ENCODE measurements at regions not wholly inside any gene's neighbourhood (a gene's known extent, or its start where the extent isn't known, plus 50 kb on each side); places are given as distances from the start of the nearest gene placed in this dataset.
"Not testable (repeated sequence)": the region's sequence is repeated elsewhere in the genome, so short reads cannot be mapped to it uniquely, and the experiment has no call there.

GRCh38 chr1:83083589-83084224 lies 915.2 kb downstream of the TTLL7 start:
- DNase-seq (ENCODE audit: insufficient read length, low spot score) (no peak), FAIRE-seq (no peak)
- no peak for TF ChIP-seq POLR2A (IDR thresholded peaks at IDR 0.05; ENCODE audit: low read depth, low read length)

GRCh38 chr1:83077411-83077810 lies 921.5 kb downstream of the TTLL7 start:
- no peak for FAIRE-seq
- no peak for DNase-seq (ENCODE audit: insufficient read length, low spot score)
- no peak for TF ChIP-seq POLR2A (IDR thresholded peaks at IDR 0.05; ENCODE audit: low read depth, low read length)

GRCh38 chr1:83075107-83075506 lies 923.8 kb downstream of the TTLL7 start:
- no peak for DNase-seq (ENCODE audit: insufficient read length, low spot score)
- FAIRE-seq: no peak
- no peak for TF ChIP-seq POLR2A (IDR thresholded peaks at IDR 0.05; ENCODE audit: low read depth, low read length)

- FAIRE-seq (no peak), DNase-seq (ENCODE audit: insufficient read length, low spot score) (no peak)
- TF ChIP-seq POLR2A (IDR thresholded peaks at IDR 0.05; ENCODE audit: low read depth, low read length): no peak
These were observed 931.0 kb downstream of the TTLL7 start for GRCh38 chr1:83067954-83068353.

GRCh38 chr1:83065952-83066727 lies 932.8 kb downstream of the TTLL7 start:
- DNase-seq (ENCODE audit: insufficient read length, low spot score) (no peak), FAIRE-seq (no peak)
- no peak for TF ChIP-seq POLR2A (IDR thresholded peaks at IDR 0.05; ENCODE audit: low read depth, low read length)

- DNase-seq (ENCODE audit: insufficient read length, low spot score): no peak
- peak; percentile 61 for FAIRE-seq
- TF ChIP-seq POLR2A (IDR thresholded peaks at IDR 0.05; ENCODE audit: low read depth, low read length): no peak
These were observed 934.2 kb downstream of the TTLL7 start for GRCh38 chr1:83064589-83065242.

- DNase-seq (ENCODE audit: insufficient read length, low spot score) (no peak), FAIRE-seq (no peak)
- no peak for TF ChIP-seq POLR2A (IDR thresholded peaks at IDR 0.05; ENCODE audit: low read depth, low read length)
These were observed 938.1 kb downstream of the TTLL7 start for GRCh38 chr1:83060651-83061390.

- no peak for TF ChIP-seq POLR2A (IDR thresholded peaks at IDR 0.05; ENCODE audit: low read depth, low read length)
- DNase-seq (ENCODE audit: insufficient read length, low spot score): no peak
- no peak for FAIRE-seq
These were observed 938.7 kb downstream of the TTLL7 start for GRCh38 chr1:83060221-83060620.

- DNase-seq (ENCODE audit: insufficient read length, low spot score) (no peak), FAIRE-seq (no peak)
- TF ChIP-seq POLR2A (IDR thresholded peaks at IDR 0.05; ENCODE audit: low read depth, low read length): no peak
These were observed 940.6 kb downstream of the TTLL7 start for GRCh38 chr1:83058327-83058726.

GRCh38 chr1:83055391-83056170 lies 943.4 kb downstream of the TTLL7 start:
- DNase-seq (ENCODE audit: insufficient read length, low spot score): no peak
- no peak for TF ChIP-seq POLR2A (IDR thresholded peaks at IDR 0.05; ENCODE audit: low read depth, low read length)
- FAIRE-seq: no peak

- TF ChIP-seq POLR2A (IDR thresholded peaks at IDR 0.05; ENCODE audit: low read depth, low read length): no peak
- DNase-seq (ENCODE audit: insufficient read length, low spot score) (no peak), FAIRE-seq (no peak)
These were observed 945.5 kb downstream of the TTLL7 start for GRCh38 chr1:83053446-83053845.

- DNase-seq (ENCODE audit: insufficient read length, low spot score): no peak
- no peak for FAIRE-seq
- TF ChIP-seq POLR2A (IDR thresholded peaks at IDR 0.05; ENCODE audit: low read depth, low read length): no peak
These were observed 946.1 kb downstream of the TTLL7 start for GRCh38 chr1:83052865-83053264.

- not testable (repeated sequence) for FAIRE-seq; DNase-seq (ENCODE audit: insufficient read length, low spot score)
These were observed 947.9 kb downstream of the TTLL7 start for GRCh38 chr1:83051053-83051452.

All from H54 (cell line).